ENCODE measurements at regions not wholly inside any gene's neighbourhood (a gene's known extent, or its start where the extent isn't known, plus 50 kb on each side); places are given as distances from the start of the nearest gene placed in this dataset.
A peak's percentile ranks its signal among the peaks of the same experiment; 100 is the strongest.

DNA sequence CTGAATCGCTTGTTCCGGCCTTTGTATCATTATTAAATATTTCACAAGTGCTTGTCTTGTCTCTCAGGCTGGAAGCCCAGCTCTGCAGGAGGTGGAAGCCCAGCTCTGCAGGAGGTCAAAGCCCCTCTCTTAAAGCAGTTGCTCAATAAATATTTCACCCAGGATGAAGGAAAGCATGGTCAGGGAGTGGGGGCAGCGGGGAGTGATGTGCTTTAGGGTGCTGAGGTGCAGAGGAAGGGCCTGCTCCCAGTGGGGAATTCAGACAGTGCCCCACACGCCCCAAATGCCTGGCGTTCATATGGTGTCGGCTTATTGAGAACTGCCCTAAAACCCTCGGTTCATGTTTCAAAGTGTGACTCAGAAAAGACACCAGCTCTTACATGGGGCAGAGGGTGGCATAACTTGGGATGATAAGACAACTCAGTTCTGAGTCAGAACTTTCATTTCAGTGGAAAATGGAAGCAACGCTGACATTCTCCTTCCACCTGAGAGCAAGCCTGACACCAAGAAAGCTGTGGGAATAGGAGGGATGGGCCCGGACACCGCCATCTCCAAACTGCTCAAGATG is 114.3 kb upstream of the DAP start:
- DNase-seq: no peak

- no peak for DNase-seq
Measured at GRCh38 chr5:10874541-10874940, 113.5 kb upstream of the DAP start.

- no peak for DNase-seq
Measured at GRCh38 chr5:10870791-10871190, 109.8 kb upstream of the DAP start.

GRCh38 chr5:10868956-10869355 is 107.9 kb upstream of the DAP start:
- peak; percentile 42 for DNase-seq

GRCh38 chr5:10867389-10868303 is 106.6 kb upstream of the DAP start:
- DNase-seq: no peak

- DNase-seq: no peak
Measured at GRCh38 chr5:10866913-10867312, 105.9 kb upstream of the DAP start.

DNA sequence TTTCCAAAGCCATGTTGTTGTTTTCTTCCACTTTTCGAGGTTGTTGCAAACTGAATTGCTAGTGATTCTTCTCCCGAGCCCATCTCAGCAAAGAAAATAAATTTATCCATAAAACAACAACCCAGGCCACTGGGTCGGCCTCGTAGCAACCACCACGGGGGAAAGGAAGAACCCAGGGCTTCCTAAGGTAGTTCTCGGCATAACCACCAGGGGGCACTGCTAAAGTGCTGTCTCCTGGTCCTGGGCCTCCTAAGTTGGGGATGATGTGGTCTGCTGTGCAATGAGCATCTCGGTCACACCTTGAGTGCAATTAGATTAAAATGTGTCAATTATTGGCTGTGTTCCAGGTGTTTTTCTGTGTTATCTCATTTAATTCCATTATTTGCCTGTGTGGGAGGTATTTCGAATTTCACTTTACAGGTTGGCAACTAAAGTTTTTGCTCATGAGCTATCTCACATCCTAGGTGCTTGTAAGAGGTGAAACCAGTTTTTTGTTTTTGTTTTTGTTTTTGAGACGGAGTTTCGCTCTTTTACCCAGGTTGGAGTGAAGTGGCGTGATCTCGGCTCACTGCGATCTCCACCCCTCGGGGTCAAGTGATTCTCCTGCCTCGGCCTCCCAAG is 102.8 kb upstream of the DAP start:
- peak; percentile 51 for DNase-seq

DNA sequence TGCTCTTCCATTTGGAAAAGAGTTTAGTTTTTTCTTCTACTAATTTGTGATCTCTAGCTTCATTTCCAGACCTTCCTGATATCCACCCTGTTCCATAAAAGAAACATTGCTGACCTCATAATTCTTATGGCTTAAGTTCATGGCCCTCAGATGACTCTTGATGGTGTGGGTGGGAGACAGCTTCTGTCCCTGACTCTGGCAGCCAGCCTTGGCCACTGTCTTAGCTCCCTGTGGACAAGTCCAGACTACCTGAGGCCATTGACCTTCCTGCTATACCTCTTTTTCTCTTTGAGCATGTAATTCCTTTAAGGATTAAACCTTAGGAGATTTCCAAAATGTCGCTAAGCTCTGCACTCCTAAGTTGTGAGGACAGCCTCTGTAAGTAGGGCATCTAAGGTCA is 101.1 kb upstream of the DAP start:
- DNase-seq: no peak

GRCh38 chr5:10861423-10861790 is 100.4 kb upstream of the DAP start:
- DNase-seq: no peak

DNA sequence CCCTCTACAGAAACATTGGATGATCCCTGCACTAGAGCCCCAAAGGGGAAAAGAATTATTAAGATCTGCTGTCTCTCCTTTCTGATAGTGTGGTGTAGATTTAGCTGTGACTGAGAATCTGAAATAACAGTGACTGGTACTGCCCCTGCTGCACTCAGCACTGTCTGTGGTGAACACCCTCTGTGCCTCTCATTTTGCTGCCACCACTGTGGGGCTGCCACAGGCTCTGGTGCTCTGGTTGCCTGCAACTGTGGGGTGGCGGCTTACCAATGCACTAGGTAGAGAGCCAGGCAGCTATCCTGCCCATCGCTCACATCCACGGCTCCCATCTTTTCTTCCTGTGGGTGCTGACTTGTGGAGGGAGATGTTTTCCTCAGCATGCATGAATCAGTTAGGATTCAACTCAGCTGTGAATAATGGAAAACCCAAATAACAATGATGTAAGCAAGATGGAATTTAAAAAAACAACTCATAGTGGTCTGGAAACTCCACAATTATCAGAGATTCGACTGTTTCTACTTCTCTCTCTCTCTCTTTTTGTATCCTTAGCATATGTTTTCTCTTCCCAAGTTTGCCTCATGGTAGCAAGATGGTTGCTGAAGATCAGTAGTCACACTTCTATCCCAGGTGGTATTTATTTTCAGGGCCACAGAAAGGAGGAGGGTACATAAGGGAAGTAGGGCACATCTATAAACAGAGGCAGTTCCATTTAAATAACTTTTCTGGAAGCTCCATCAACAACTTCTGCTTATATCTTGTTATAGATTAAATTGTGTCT is 99.8 kb upstream of the DAP start:
- no peak for DNase-seq

- no peak for DNase-seq
Measured at GRCh38 chr5:10860196-10860543, 99.1 kb upstream of the DAP start.

DNA sequence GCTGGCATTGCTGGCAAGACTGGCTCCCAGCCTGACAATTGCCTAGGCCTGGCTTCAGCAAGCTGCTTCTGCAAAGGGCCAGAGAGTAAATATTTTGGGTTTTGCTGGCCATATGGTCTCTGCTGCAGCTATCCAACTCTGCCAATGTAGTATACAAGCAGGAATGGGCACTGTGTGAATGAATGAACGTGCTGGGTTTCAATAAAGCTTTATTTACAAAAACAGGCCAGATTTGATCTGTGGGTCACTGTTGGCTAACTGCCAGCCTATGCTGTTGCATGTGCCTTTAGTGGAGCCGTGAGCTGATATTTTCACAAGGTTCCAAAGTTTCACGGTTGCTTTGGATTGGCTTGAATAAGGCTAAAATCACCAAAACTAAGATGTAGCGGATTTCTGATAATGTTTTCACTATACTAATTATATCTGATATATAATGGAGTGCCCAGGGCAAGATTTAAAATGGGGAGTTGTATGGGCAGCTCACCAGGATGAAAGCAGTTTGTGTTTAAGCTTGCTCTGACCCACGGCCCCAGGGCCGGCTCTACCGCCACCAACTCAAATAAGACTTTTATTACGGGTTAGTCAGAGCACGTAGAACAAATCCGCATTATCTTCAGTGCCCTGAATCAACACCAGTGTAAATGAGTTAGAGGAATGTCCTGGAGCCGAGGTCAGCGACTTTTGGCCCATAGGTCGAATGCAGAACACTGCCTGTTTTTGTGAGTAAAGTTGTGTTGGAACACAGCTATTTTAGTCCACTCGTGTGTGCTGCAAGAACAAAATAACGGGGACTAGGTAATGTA is 98.6 kb upstream of the DAP start:
- no peak for DNase-seq

DNA sequence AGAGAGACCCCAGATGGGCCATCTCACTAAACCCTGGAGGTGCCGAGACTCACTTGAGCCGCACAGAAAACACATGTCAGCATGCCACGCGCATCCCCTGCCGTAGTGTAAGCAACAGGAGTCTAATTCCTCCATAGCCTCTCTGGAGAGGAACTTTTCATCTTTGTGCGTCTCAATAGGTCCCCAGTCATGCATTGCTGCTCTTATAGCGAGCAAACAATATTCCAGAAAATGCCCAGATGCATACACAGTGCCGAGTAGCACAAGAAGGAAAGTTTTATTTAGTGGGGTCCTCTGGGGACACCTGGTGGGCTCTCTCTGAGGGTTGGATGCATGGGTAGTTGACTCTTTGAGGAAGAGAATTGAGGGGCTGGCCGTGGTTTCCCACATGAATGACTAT is 97.9 kb upstream of the DAP start:
- no peak for DNase-seq

DNA sequence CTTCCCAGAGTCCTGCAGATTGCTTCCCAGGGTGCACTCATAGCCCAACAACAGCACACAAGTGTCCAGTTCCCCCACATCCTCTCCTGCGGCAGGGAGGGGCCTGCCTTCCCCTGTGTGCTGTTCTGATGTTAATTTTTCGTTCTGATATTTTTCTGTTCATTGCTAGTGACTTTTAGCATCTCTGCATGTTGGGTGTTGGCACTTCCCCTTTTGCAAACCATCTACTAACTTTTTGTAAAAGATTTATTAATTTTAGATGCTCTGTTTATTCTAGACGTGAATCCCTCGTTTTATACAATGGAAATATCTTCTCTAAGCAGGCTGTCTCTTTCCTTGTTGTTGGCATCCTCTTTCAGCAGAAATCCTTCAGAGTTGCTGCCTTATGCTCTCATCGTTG is 97.3 kb upstream of the DAP start:
- DNase-seq: no peak

DNA sequence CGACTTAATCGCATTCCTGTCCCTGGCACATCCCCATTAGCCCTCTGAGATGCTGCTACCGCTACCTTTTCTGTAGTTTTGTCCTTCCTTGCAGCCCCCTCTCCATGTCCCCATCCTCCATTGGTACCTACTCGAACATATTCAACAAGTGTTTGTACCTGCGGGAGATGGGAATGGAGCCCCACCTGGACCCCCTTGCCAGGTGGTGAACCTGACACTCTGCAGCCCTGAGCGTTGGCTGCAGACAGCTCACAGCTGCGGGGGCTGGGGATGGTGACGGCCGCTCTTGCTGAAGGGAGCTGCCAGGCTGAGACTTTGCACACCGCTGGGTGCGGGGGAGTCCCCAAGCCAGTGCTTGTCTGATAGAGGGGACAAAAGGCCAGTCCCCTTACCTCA is 96.3 kb upstream of the DAP start:
- DNase-seq: no peak

DNA sequence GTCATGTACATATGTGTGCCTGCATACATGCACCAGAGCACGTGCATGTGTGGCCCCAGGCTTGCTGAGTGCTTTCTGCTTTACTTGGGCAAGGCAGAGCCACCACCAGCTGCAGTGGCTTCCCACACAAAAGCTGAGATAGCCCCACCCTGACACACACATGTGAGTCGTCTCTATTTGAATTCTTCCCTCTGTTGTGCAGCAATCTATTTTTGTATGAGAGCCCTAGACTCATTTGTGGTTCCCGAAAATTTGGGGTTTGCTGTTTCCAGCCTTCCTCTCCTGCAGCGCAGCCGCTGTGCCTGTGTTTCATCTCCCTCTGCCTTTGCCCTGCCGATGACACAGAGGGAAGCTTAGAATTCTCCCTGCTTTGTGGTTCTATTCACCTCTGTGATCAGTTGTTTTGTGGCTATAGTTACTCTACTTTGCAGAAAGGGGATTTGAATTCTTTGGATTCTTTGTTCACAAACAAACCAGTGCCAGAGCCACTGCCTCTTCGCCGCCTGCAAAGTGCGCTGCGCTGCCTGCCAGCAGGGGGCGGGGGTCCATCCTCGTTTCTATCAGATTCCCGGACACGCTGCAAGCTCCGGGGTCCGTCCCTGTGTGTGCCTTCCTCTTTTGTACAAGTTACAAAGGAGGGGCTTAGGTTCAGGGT is 95.8 kb upstream of the DAP start:
- DNase-seq: peak; percentile 85

DNA sequence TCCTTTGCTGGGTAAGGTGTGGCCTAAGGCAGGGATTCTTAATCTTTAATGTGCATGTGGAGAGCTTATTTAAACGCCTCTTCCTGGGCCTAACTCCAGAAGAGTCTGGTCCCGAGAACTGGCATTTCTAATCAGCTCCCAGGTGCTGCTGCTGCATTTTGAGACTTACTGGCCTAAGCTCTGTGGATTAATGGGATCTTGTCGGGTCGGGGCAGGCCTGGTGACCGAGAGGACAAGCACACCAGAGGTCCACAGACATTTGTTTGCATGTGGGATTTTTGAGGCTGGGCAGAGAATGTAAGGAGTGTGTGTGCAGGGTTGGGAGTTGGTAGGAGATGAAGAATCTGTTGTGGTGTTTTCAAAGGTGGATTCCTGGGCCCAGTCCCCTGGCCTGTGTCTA is 95.0 kb upstream of the DAP start:
- DNase-seq: no peak

GRCh38 chr5:10854506-10855277 is 93.7 kb upstream of the DAP start:
- no peak for DNase-seq

DNA sequence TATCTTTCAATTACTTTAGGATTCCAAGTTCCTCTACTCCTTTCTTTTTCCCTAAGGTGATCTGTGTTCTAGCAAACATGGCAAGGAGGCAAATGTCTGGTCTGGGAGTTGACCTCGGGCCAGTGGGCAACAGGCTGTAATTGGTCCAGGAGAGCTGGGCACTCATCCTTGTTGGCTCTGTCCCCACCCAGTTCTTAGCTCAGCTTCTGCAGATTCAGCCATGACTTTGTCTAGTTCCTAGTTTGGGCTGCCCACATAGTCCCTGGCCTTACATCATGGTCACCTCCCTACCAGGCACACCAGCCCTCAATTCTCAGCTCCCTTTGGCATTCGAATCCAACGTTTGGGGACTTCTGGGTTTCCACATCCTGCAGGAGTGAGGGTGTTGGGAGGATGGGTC is 92.1 kb upstream of the DAP start:
- DNase-seq: no peak

DNA sequence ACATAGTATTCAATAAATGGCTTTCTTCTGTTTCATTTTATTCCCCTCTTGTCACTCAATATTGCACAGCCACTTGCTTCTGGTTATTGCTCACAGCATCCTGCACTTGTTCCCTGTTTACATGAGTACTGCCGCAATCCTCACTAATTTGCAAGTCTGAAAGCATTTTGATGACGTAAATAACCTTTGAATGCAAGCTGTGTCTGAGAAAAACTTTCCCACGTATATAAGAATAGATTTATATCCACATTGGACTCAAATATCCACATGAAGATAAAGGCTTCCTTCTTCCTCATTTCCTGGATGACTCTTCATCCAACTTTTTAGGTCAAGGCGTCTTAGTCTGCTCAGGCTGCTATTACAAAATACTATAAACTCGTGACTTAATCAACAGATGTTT is 88.2 kb upstream of the DAP start:
- DNase-seq: no peak

DNA sequence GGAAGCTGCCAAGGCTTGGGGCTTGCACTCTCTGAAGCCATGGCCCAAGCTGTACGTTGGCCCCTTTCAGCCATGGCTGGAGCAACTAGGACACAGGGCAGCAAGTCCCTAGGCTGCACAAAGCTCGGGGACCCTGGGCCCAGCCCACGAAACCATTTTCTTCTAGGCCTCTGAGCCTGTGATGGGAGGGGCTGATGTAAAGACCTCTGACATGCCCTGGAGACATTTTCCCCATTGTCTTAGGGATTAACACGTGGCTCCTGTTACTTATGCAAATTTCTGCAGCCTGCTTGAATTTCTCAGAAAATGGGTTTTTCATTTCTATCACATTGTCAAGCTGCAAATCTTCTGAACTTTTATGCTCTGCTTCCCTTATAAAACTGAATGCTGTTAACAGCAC is 83.0 kb upstream of the DAP start:
- DNase-seq: no peak

All from retina (tissue), 1 donor.